GM19239 (cell line): ENCODE measurements at regions not wholly inside any gene's neighbourhood (a gene's known extent, or its start where the extent isn't known, plus 50 kb on each side); places are given as distances from the start of the nearest gene placed in this dataset.
"Not testable (repeated sequence)": the region's sequence is repeated elsewhere in the genome, so short reads cannot be mapped to it uniquely, and the experiment has no call there.

Experiments used
- DNase-seq: peaks from one replicate; pipeline ENCODE4 v3.0.0; 2011; ENCODE audit warnings: low spot score; ENCODE audit not compliant: insufficient read length
- FAIRE-seq: peaks from 2 replicates; lab custom pipeline; 2011; peaks lifted over from hg19 to GRCh38; lab: Jason Lieb, UNC

DNA sequence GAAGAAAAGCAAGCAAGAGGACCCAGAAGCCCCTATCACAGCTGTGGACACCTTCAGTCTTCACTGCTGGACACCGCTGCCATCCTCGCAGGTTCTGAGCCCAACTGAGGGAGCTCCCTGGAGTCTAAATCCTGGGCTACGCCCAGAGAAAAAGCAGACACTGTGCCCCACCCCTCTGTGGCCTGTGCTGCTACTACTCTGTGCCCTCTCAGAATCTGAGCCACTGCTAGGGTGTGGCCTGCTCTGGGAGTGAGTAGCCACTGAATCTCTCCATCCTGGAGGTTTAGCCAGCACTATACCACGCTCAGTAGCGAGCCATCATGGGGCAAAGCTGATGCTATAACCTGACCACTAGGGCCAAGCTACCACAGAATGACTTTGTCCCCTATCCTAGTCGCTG lies 338.2 kb downstream of the NPR3 start:
- no peak for FAIRE-seq
- no peak for DNase-seq

DNA sequence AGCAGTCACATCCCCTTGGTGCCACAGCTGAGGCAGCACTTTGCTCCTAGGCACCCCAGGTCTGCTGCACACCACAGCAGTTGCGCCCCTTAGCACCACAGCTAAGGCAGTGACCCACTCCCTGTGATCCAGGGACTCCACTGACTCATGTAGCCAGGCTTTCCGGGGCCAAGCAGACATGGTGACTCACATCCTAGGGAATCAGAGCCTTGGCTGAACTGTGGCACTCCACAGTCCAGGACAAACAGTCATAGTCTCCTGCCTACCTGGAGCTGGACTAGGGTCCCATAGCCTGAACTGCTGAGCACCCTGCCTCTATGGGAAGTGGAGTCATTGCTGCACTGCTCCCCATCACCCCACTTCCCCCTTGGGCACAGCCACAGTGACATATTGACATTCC lies 338.7 kb downstream of the NPR3 start:
- no peak for FAIRE-seq
- DNase-seq = no peak

DNA sequence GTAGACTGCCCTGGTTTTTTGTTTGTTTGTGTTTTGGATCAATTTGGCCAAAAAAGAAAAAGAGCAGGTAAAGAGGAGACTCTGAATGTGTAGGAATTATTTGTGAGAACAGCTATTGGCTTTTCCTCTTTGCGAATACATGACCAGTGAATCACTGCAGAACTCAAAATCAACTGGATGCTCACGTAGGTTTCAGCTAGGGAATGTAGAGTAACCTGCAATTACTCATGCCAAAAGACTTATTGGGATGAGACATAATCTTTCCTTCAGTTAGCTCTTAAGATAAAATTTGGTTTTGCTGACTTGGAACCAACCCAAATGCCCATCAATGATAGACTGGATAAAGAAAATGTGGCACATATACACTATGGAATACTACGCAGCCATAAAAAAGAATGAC lies 348.0 kb downstream of the NPR3 start:
- FAIRE-seq (no peak), DNase-seq (no peak)

DNA sequence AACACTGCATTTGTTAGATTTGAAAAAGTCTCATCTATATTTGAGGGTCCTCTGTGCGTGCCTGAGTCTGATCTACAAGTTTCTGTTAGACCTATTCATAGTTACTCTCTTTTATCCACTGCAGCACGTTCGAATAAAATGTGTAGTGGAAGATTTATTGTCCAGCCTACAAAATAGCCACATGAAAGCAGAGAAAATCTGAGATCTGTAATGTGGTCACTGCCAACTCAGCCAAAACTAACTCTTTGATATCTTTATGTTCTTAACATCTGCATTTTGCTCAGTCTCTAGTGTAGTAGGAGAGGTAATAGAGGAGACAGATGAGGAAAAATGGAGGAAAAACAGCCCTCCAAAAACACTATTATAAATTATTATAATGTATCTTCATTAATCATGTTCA lies 354.0 kb downstream of the NPR3 start:
- no peak for DNase-seq
- no peak for FAIRE-seq

DNA sequence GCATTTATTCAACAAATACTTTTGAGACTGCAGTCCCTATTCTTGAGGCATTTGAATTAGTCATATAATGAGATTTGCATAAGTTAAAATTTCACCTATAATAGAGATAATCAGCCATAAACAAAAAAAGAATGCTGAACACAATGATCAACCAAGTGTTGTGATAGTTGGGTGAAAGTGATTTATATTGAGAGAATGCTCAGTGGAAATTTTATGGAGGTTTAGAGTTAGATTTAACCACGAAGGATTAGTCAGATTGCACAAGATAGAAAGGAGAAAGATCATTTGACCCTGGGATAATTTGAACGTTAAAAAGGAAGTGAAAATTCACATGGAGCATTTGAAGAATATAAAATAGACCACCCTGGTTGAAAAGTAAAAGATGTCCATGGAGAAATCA lies 356.2 kb downstream of the NPR3 start:
- no peak for FAIRE-seq
- DNase-seq = no peak

DNA sequence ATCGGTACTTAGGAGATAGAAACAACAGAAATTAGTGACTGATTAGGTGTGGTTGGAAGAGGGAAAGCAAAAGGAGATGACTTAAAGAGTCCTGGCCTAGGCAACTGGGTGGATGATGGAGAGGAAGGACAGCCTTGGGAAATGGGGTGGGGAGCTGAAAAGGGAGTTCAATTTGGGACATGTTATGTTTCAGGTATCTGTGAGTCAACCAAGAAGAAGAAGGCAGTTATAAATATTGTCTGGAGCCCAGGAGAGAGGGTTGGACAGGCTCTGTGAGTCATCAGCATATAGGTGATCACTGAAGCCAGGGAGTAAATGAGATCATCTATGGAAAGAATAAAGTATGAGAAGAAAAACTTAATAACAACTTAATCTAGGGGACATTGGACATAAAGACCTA lies 357.7 kb downstream of the NPR3 start:
- no peak for DNase-seq
- FAIRE-seq = no peak

DNA sequence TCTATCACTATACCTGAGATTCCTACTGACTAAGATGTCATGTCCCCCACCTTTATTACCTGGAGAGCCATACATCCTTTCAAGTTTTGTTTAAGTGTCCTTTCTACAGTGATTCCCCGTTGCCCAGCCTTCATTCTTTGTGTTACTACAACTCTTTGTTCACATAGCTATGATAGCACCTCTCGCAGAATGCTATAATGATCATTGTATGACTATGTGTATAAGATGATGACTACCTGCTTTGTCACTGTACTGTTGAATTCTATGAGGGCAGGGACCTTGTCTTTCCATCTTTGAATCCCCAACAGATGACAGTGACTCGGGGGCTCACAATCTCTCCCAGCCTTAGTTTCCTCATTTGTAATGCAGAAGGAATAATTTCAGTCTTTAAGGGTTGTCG lies 361.2 kb downstream of the NPR3 start:
- FAIRE-seq (no peak), DNase-seq (no peak)

DNA sequence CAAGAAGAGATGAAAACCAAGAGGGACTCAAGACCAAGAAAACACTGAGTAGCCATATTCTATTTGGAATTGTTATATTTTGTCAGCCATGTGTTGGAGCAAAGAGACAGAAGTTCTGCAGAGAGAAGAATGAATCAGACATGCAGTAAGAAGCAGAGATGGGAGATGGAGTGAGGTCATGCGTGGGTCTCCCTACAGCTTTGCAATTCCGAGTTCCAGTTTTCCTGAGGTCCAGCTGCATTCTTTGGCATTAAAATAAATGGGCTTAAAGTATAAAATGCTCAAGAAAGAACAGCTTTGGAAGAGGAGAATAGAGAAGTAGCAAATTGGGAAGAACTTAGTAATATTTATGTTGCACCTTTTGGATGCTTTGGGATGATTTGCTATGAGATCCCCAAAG lies 361.6 kb downstream of the NPR3 start:
- FAIRE-seq (no peak), DNase-seq (no peak)

DNA sequence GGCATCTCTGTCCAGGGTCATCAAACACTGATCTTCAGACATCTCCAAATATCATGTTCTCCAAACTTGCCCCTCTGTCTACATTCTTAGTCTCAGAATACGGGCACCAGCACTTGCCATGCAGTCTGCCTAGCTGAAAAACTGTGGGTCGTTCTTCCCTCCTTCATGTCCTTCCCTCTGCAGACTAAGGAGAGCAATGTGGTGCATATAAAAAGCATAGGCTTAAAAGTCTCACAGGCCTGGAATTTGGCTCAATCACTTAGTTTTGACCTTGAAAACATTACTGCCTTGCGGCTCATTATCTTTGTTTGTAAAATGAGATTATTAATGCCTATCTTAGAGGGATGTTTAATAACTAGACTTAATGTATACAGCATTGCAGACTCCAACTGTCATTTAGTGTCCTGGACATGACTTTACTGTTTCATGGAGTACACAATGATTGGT lies 362.8 kb downstream of the NPR3 start:
- DNase-seq = no peak
- no peak for FAIRE-seq

DNA sequence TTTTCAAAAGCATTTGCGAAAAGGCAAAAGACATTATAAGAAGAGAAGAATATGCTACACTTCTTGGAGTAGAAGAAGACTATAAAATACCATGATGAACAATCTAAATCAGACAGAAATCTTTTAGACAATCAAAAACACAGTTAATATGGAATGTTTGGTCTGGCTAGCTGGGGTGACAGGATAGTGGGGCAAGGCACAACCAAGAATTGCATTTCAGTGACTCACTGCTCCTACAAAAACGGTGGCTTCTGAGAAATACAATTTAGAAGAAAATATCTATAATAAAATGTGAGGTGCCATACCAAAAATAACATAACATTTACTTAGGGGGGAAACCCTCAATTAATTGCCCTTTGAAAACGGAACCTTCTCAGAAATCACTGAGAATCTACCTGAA lies 363.4 kb downstream of the NPR3 start:
- no peak for FAIRE-seq
- DNase-seq = no peak

DNA sequence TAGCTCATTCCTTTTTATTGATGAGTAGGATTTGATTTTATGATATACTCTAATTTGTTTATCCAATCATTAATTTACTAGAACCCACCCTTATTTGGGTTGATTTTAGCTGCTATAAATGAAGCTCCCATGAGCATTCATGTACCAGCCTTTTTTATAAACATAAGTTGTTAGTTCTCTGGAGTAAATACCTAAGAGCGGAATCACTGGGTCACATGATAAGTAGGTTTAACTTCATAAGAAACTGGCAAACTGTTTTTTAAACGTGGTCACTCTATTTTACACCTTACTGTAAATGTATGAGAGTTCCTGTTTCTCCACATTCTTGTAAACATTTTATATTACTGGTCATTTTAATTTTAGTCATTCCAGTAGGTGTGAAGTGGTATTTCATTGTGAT lies 364.6 kb downstream of the NPR3 start:
- DNase-seq = no peak
- no peak for FAIRE-seq

DNA sequence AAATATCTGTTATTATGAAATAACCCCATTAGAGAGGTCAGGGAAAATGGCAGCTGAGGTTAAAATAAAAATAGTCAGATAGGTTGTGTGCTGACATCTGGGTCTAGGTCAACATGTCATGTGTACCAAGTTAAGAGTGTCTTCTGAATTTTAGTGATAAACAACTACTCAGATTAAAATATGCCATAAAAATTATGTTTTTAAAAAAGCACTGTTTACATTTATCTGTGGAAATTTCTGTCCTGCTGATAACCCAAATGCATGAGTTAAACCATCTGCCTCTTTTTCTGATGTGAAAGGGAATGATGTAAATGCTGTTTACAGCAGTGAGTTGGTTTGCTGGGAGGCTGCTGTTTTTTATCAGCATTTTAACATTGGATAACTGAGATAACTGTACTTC lies 361.2 kb upstream of the TARS1 start:
- FAIRE-seq = no peak
- DNase-seq = no peak

DNA sequence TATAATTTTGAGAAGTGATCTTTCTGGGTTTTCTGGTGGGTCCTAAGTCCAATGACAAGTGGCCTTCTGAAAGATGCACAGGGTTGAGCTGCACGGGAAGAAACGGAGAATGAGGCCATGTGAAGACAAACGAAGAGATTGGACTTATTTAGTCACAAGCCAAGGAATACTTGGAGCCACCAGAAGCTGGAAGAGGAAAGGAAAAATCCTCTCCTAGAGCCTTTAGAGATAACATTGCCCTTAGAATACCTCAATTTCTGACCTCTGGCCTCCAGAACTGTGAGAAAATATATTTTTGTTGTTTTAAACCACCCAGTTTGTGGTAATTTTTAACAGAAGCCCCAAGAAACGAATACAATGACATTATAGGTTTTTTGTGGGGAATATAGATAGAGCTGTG lies 360.5 kb upstream of the TARS1 start:
- DNase-seq = no peak
- no peak for FAIRE-seq

DNA sequence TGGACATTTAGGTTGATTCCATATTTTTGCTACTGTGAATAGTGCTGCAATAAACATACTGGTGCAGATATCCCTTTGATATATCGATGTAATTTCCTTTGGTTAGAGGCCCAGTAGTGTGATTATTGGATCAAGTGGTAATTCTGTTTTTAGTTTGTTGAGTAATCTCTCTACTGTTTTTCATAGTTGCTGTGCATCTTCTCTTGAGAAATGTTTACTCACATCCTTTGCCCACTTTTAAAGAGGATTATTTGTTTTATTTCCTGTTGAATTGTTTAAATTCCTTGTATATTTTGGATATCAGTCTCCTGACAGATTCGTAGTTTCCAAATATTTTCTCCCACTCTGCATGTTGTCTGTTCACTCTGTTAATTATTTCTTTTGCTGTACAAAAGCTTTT lies 352.6 kb upstream of the TARS1 start:
- no peak for FAIRE-seq

DNA sequence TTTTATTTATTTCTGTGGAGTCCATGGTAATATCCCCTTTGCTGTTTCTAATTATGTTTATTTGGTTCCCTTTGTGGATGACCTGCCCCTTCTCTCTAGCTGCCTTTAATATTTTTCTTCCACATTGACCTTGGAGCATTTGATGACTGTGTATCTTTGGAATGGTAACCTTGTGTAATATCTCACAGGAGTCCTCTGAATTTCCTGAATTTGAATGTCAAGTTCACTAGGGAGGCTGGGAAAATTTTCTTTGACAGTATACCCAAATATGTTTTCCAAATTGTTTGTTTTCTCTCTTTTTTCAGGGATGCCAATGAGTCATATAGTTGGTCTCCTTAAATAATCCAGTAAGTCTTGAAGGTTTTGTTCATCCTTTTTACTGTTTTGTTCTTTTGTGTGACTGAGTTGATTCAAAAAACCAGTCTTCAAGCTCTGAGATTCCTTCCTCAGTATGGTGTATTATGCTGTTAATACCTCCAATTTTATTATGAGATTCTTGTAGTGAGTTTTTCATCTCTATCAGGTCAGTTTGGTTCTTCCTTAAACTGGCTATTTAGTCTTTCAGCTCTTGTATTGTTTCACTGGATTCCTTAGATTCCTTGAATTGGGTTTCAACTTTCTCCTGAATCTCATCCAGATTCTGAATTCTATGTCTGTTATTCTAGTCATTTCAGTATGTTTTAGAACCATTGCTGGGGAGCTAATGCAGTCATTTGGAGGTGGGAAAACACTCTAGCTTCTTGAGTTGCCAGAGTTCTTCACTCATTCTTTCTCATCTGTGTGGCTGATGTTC lies 349.0 kb upstream of the TARS1 start:
- DNase-seq = no peak

More for the DNA sequence above, 352.6 kb upstream of the TARS1 start:
- no peak for DNase-seq

DNA sequence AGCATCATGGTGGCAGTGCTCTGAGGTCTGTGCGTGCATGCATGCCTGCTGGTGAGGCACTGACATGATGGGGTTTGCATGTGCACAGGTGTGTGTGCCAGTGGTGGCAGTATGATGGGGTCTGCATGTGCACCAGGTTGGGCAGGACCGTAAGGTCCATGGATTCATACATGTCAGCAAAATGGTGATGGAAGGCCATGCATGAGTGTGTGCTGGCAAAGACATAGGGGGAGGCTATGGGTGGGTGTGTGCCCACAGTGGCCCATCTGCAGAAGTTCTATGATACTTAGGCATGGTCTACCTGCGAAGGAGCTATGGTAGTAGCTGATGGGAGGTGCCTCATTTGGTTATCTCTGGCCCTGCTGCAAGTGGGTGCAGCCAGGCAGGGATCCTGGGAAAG lies 348.0 kb upstream of the TARS1 start:
- FAIRE-seq = no peak
- no peak for DNase-seq

More for the DNA sequence above, 349.0 kb upstream of the TARS1 start:
- FAIRE-seq = no peak

DNA sequence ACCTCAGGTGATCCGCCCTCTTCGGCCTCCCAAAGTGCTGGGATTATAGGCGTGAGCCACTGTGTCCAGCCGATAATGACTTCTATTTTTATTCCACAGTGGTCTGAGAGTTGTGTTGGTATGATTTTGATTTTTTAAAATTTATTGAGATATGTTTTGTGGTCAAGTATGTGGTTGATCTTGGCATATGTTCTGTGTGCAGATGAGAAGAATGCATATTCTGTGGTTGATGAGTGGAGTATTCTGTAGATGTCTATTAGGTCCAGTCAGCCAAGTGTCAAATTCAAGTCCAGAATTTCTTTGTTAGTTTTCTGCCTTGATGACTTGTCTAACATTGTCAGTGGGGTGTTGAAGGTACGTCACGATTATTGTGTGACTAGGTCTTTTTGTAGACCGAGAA lies 338.2 kb upstream of the TARS1 start:
- FAIRE-seq (no peak), DNase-seq (no peak)

DNA sequence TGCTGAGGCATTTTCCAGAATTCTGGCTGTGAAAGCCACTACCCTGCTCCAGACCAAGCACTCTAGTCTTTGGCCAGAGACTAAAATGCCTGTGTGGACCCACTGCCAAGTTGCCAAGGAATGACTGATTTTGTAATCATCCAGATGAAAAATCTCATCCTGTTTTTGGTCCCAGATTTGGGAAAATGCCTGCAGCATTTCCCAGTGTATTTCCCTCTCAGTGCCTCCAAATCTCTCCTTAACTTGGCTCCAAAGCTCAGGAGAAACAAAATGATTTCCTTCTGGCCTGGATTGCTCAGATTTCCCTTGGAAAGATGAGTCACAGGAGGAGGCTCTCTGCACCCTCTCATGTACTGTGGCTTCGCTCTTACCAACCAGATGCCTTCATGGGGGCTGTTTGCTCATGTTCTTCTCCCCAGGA lies 335.2 kb upstream of the TARS1 start:
- DNase-seq = no peak
- no peak for FAIRE-seq

DNA sequence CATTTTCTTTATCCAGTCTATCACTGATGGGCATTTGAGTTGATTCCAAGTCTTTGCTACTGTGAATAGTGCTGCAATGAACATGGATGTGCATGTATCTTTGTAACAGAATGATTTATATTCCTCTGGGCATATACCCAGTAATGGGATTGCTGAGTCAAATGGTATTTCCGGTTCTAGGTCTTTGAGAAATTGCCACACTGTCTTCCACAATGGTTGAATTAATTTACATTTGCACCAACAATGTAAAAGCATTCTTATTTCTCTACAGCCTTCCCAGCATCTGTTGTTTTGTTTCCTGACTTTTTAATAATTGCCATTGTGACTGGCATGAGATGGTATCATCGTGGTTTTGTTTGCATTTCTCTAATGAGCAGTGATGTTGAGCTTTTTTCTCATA lies 330.3 kb upstream of the TARS1 start:
- not testable (repeated sequence) for DNase-seq, FAIRE-seq

DNA sequence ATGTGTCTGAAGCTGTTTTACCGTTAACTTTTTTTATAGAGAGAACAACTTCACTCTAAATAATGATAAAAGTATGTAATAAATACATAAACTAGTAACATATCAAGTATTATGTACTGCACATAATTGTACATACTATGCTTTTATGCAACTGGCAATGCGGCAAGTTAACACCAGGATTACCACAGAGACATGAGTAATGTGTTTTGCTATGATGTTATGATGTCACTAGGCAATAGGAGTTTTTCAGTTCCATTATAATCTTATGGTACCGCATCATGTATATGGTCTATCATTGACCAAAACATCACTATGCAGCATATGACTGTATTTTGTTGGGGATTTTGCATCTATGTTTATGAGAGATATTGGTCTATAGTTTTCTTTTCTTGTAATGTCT lies 326.4 kb upstream of the TARS1 start:
- DNase-seq = no peak
- FAIRE-seq = no peak

DNA sequence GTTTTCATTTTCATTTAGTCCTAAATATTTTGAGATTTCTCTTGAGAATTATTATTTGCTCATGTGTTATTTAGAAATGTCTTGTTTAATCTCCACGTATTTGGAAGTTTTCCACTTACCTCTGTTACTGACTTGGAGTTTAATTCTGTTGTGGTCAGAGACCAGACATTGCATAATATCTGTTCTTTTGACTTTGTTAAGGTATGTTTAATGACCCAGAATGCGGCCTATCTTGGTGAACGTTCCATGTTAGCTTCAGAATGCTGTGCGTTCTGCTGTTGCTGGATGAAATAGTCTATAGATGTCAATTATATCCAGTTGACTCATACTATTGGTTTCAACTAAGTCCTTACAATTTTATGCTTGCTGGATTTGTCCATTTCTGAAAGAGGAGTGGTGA lies 325.3 kb upstream of the TARS1 start:
- DNase-seq (no peak), FAIRE-seq (no peak)

DNA sequence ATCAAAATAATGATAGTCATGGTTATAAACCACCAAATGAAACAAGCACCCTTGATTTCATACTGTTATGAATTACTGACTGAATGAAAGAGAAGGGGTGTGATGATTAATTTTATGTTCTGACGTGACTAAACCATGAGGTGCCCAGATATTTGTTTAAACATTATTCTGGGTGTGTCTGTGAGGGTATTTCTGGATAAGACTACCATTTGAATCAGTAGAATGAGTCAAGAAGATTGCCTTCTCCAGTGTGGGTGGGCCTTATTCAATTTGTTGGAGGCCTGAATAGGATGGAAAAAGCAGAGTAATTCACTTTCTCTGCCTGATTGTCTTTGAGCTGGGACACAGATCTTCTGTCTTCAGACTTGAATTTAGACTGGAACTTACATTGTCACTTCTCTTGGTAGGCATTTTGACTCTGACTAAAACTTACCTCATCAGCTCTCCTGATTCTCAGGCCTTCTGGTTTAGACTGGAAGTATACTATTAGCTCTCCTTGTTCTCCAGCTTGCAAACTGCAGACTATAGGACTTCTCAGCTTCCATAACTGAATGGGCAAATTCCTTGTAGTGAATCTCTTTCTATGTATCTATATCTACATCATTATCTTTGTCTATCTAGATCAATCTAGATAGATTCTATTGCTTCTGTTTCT lies 321.9 kb upstream of the TARS1 start:
- FAIRE-seq = no peak
- no peak for DNase-seq
